SU-DHL-6 (cell line): ENCODE measurements at regions not wholly inside any gene's neighbourhood (a gene's known extent, or its start where the extent isn't known, plus 50 kb on each side); places are given as distances from the start of the nearest gene placed in this dataset.

ENCODE experiments used
- H2AFZ ChIP-seq: fragments of 200-600 bp; sonication (generic); 2 replicates; pipeline ENCODE4 v1.6.1; 2014; ENCODE audit warnings: low read depth, mild to moderate bottlenecking, moderate library complexity, mixed read lengths, antibody characterized with exemption, low read length; ENCODE audit not compliant: severe bottlenecking
- H3F3A ChIP-seq: fragments of 200-600 bp; shearing (Covaris generic); 2 replicates; pipeline ENCODE4 v1.6.0; 2016; ENCODE audit warnings: antibody characterized with exemption, mild to moderate bottlenecking; ENCODE audit not compliant: insufficient read depth
- H3K27ac ChIP-seq: fragments of 200-600 bp; sonication (generic); 2 replicates; pipeline ENCODE4 v1.5.1; 2016; ENCODE audit warnings: low read depth, mild to moderate bottlenecking, low read length, moderate library complexity, mixed read lengths
- H3K27me3 ChIP-seq: fragments of 200-600 bp; sonication (generic), shearing (Covaris generic); 2 replicates; pipeline ENCODE4 v1.6.0; 2014; ENCODE audit warnings: mild to moderate bottlenecking, low read length
- H3K36me3 ChIP-seq: fragments of 200-600 bp; sonication (generic); 2 replicates; pipeline ENCODE4 v1.6.1; 2014; ENCODE audit warnings: mild to moderate bottlenecking, low read length, mixed read lengths
- H3K4me2 ChIP-seq: fragments of 300-600, 200-600 bp; shearing (Covaris generic), sonication (generic); 2 replicates; pipeline ENCODE4 v1.6.0; 2014; ENCODE audit warnings: low read length, low read depth, mild to moderate bottlenecking; ENCODE audit not compliant: poor library complexity, severe bottlenecking
- H3K4me3 ChIP-seq: fragments of 200-600 bp; sonication (generic); 2 replicates; pipeline ENCODE4 v1.5.1; 2014; ENCODE audit warnings: antibody characterized with exemption, low read length, mild to moderate bottlenecking, mixed read lengths; ENCODE audit not compliant: insufficient read depth, poor library complexity, severe bottlenecking
- H3K79me2 ChIP-seq: fragments of 200-600 bp; sonication (generic); 2 replicates; pipeline ENCODE4 v1.6.1; 2014; ENCODE audit warnings: mild to moderate bottlenecking, low read length, moderate library complexity; ENCODE audit not compliant: insufficient read depth
- H3K9ac ChIP-seq: fragments of 200-600 bp; sonication (generic); 2 replicates; pipeline ENCODE4 v1.7.0; 2014; ENCODE audit warnings: mild to moderate bottlenecking, low read length
- H3K9me2 ChIP-seq: fragments of 200-600 bp; sonication (generic); replicated peaks from 2 replicates; pipeline ENCODE4 v1.6.1; 2014; ENCODE audit warnings: low read length; ENCODE audit not compliant: insufficient read depth
- H3K9me3 ChIP-seq: fragments of 200-600 bp; sonication (generic); 2 replicates; pipeline ENCODE4 v1.6.1; 2014; ENCODE audit warnings: low read length, mixed read lengths; ENCODE audit not compliant: insufficient read depth
- H4K20me1 ChIP-seq: fragments of 200-600 bp; sonication (generic); 2 replicates; pipeline ENCODE4 v1.6.1; 2014; ENCODE audit warnings: low read depth, mild to moderate bottlenecking, antibody characterized with exemption, low read length, moderate library complexity, mixed read lengths
- EZH2phosphoT487 ChIP-seq: fragments of 200-600 bp; sonication (generic), shearing (Covaris generic); conservative IDR thresholded peaks from 2 replicates; pipeline ENCODE4 v1.6.1; 2018; ENCODE audit warnings: mild to moderate bottlenecking, antibody characterized with exemption, low read length, moderate library complexity, mixed read lengths
- TF ChIP-seq, protein P1 (sequence below): fragments of 200-600 bp; sonication (generic); IDR thresholded peaks from one replicate; pipeline ENCODE4 v1.5.1; 2017; ENCODE audit warnings: antibody characterized with exemption, mild to moderate bottlenecking, low read length, moderate library complexity; ENCODE audit not compliant: insufficient read depth, poor library complexity, severe bottlenecking

- Histone ChIP-seq H3K27ac (no peak overlapping the region), H2AFZ (no peak overlapping the region), H3K9ac (no peak overlapping the region), H3K4me2 (no peak overlapping the region), H3F3A (no peaks in the 10 kb centered on the region), H3K4me3 (no peak overlapping the region), H3K79me2 (no peaks in the 10 kb centered on the region), H3K9me2 (no peaks in the 10 kb centered on the region), H3K9me3 (no peaks in the 10 kb centered on the region), H3K27me3 (no peaks in the 10 kb centered on the region), H4K20me1 (no peaks in the 10 kb centered on the region), H3K36me3 (no peaks in the 10 kb centered on the region)
- TF ChIP-seq EZH2phosphoT487, result no peak
- TF ChIP-seq, protein P1, sequence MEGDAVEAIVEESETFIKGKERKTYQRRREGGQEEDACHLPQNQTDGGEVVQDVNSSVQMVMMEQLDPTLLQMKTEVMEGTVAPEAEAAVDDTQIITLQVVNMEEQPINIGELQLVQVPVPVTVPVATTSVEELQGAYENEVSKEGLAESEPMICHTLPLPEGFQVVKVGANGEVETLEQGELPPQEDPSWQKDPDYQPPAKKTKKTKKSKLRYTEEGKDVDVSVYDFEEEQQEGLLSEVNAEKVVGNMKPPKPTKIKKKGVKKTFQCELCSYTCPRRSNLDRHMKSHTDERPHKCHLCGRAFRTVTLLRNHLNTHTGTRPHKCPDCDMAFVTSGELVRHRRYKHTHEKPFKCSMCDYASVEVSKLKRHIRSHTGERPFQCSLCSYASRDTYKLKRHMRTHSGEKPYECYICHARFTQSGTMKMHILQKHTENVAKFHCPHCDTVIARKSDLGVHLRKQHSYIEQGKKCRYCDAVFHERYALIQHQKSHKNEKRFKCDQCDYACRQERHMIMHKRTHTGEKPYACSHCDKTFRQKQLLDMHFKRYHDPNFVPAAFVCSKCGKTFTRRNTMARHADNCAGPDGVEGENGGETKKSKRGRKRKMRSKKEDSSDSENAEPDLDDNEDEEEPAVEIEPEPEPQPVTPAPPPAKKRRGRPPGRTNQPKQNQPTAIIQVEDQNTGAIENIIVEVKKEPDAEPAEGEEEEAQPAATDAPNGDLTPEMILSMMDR, result no peak
These were observed 53.9 kb upstream of the GALNTL6 start for GRCh38 chr4:171759274-171759673.

DNA sequence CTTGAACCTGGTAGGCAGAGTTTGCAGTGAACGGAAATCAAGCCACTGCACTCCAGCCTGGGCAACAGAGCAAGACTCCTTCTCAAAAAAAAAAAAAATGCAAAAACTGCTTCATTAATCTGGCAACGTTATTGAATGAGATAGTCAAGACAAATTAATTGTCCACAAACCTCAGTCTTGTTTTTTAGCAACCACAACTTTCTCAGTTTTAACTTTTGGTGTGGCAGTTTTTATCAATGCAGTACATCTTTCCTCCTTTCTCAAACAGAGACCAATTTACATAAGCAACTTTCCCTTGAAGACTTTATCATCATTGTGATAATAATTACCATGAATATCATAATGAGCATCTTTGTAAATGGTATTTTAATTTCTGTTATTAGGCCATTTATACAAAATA is 61.7 kb upstream of the GALNTL6 start:
- no peaks in the 10 kb centered on the region for H3K79me2 ChIP-seq

GRCh38 chr4:171746418-171746817 is 66.8 kb upstream of the GALNTL6 start:
- no peaks in the 10 kb centered on the region for H3K9me2 ChIP-seq
- H4K20me1 ChIP-seq, result no peaks in the 10 kb centered on the region
- H3F3A ChIP-seq, result no peaks in the 10 kb centered on the region
- H3K27me3 ChIP-seq, result no peaks in the 10 kb centered on the region
- TF ChIP-seq EZH2phosphoT487, result no peak
- H3K79me2 ChIP-seq, result no peaks in the 10 kb centered on the region
- H3K4me3 ChIP-seq, result no peak overlapping the region
- no peak overlapping the region for H2AFZ ChIP-seq
- no peak overlapping the region for H3K9ac ChIP-seq
- H3K4me2 ChIP-seq, result no peak overlapping the region
- H3K27ac ChIP-seq, result no peak overlapping the region
- no peaks in the 10 kb centered on the region for H3K9me3 ChIP-seq
- no peaks in the 10 kb centered on the region for H3K36me3 ChIP-seq

More for the DNA sequence above, 61.7 kb upstream of the GALNTL6 start:
- TF ChIP-seq EZH2phosphoT487, result no peak
- TF ChIP-seq, protein P1, result no peak
- Histone ChIP-seq H3K4me3 (no peak overlapping the region), H3K36me3 (no peaks in the 10 kb centered on the region), H3K27ac (no peak overlapping the region), H3F3A (no peaks in the 10 kb centered on the region), H3K9me2 (no peaks in the 10 kb centered on the region), H3K27me3 (no peaks in the 10 kb centered on the region), H4K20me1 (no peaks in the 10 kb centered on the region), H3K4me2 (no peak overlapping the region), H2AFZ (no peak overlapping the region), H3K9ac (no peak overlapping the region), H3K9me3 (no peaks in the 10 kb centered on the region)

- no peaks in the 10 kb centered on the region for H3K9me3 ChIP-seq
- no peak overlapping the region for H2AFZ ChIP-seq
- no peak overlapping the region for H3K9ac ChIP-seq
- H3K4me2 ChIP-seq, result no peak overlapping the region
- no peak overlapping the region for H3K4me3 ChIP-seq
- TF ChIP-seq EZH2phosphoT487, result no peak
- TF ChIP-seq, protein P1, result no peak
- no peaks in the 10 kb centered on the region for H3K79me2 ChIP-seq
- H3K9me2 ChIP-seq, result no peaks in the 10 kb centered on the region
- H3K27me3 ChIP-seq, result no peaks in the 10 kb centered on the region
- H3K27ac ChIP-seq, result no peak overlapping the region
- no peaks in the 10 kb centered on the region for H3K36me3 ChIP-seq
- no peaks in the 10 kb centered on the region for H3F3A ChIP-seq
- H4K20me1 ChIP-seq, result no peaks in the 10 kb centered on the region
These were observed 70.8 kb upstream of the GALNTL6 start for GRCh38 chr4:171742436-171742835.
